GM18907 (cell line): ENCODE measurements at regions not wholly inside any gene's neighbourhood (a gene's known extent, or its start where the extent isn't known, plus 50 kb on each side); places are given as distances from the start of the nearest gene placed in this dataset.
A peak's percentile ranks its signal among the peaks of the same experiment; 100 is the strongest.
"Not testable (repeated sequence)": the region's sequence is repeated elsewhere in the genome, so short reads cannot be mapped to it uniquely, and the experiment has no call there.

Source experiments
- ATAC-seq: cut with Tn5 transposase; IDR thresholded peaks from one replicate; pipeline ENCODE4 v1.9.1; 2021; ENCODE audit warnings: mild to moderate bottlenecking, moderate library complexity; ENCODE audit not compliant: unreplicated experiment

GRCh38 chr12:31906557-31907301 lies 52.5 kb upstream of the RESF1 start:
- peak; percentile 33 for ATAC-seq

- ATAC-seq, result no peak
Observed at GRCh38 chr12:31903025-31903424, 56.2 kb upstream of the RESF1 start.

- no peak for ATAC-seq
Observed at GRCh38 chr12:31900271-31900670, 58.9 kb upstream of the RESF1 start.

GRCh38 chr12:31899109-31899508 lies 60.1 kb upstream of the RESF1 start:
- no peak for ATAC-seq

- no peak for ATAC-seq
Observed at GRCh38 chr12:31897781-31898503, 61.3 kb upstream of the RESF1 start.

- not testable (repeated sequence) for ATAC-seq
Observed at GRCh38 chr12:31897092-31897491, 62.1 kb upstream of the RESF1 start.

GRCh38 chr12:31896514-31897039 lies 62.6 kb upstream of the RESF1 start:
- peak; percentile 98 for ATAC-seq

GRCh38 chr12:31895449-31896150 lies 63.6 kb upstream of the RESF1 start:
- no peak for ATAC-seq

GRCh38 chr12:31890295-31891285 lies 68.6 kb upstream of the RESF1 start:
- ATAC-seq, result peak; percentile 72

GRCh38 chr12:31887109-31887811 lies 72.0 kb upstream of the RESF1 start:
- ATAC-seq, result peak; percentile 55

GRCh38 chr12:31882682-31883081 lies 76.5 kb upstream of the RESF1 start:
- ATAC-seq, result not testable (repeated sequence)

GRCh38 chr12:31880340-31880739 lies 78.9 kb upstream of the RESF1 start:
- no peak for ATAC-seq

- no peak for ATAC-seq
Observed at GRCh38 chr12:31877884-31878283, 81.3 kb upstream of the RESF1 start.

GRCh38 chr12:31876568-31877424 lies 82.4 kb upstream of the RESF1 start:
- no peak for ATAC-seq

- no peak for ATAC-seq
Observed at GRCh38 chr12:31875609-31875964, 83.6 kb upstream of the RESF1 start.

- peak; percentile 87 for ATAC-seq
Observed at GRCh38 chr12:31874961-31875608, 84.1 kb upstream of the RESF1 start.

GRCh38 chr12:31872831-31873604 lies 86.2 kb upstream of the RESF1 start:
- ATAC-seq, result no peak

- no peak for ATAC-seq
Observed at GRCh38 chr12:31869972-31870371, 89.2 kb upstream of the RESF1 start.
